ENCODE measurements at regions not wholly inside any gene's neighbourhood (a gene's known extent, or its start where the extent isn't known, plus 50 kb on each side); places are given as distances from the start of the nearest gene placed in this dataset.
"Not testable (repeated sequence)": the region's sequence is repeated elsewhere in the genome, so short reads cannot be mapped to it uniquely, and the experiment has no call there.

DNA sequence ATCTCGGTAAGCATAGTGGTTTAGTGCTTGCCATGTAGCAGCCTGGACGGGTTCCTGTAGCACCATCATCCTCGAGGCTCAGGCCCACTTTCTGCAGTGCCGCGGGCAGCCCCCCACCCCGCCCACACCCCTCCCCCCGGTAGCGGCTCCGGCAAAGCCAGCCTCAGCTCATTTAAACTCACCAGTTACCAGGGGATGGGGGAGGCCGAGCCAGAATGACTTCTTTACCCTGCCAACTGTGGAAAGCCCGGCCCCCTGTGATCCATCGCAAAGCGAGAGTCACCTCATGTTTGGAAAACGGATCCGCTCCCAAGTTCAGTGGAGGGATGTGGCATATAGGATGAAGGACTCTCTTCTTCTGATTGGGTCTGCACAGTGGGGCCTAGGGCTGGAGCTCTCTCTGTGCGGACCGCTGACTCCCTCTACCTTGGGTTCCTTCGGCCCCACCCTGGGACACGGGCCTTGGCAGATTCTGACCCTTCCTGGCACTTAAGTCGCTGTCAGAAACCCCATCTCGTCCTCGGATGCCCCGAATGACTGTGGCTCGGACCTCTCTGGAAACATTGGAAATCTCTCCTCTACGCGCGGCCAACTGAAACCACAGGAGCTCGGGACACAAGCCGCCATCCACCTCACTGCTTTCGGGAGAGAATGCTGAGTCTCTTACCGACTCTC, 337.8 kb upstream of the DEFB115 start:
- DNase-seq (ENCODE audit: low spot score in 2 of 2) = no peak
- Histone ChIP-seq H3K4me3 (no peak overlapping the region), H3K9me3 (peaks cover 0 to 3% of the 10 kb centered on the region in 2 donors), H3K36me3 (no peaks in the 10 kb centered on the region), H3K27ac (no peak overlapping the region), H3K4me1 (no peaks in the 10 kb centered on the region), H3K27me3 (no peaks in the 10 kb centered on the region)
- no peak for TF ChIP-seq CTCF (IDR thresholded peaks at IDR 0.05)
- intact Hi-C loops (cut with DNase I) = no loop called here

DNA sequence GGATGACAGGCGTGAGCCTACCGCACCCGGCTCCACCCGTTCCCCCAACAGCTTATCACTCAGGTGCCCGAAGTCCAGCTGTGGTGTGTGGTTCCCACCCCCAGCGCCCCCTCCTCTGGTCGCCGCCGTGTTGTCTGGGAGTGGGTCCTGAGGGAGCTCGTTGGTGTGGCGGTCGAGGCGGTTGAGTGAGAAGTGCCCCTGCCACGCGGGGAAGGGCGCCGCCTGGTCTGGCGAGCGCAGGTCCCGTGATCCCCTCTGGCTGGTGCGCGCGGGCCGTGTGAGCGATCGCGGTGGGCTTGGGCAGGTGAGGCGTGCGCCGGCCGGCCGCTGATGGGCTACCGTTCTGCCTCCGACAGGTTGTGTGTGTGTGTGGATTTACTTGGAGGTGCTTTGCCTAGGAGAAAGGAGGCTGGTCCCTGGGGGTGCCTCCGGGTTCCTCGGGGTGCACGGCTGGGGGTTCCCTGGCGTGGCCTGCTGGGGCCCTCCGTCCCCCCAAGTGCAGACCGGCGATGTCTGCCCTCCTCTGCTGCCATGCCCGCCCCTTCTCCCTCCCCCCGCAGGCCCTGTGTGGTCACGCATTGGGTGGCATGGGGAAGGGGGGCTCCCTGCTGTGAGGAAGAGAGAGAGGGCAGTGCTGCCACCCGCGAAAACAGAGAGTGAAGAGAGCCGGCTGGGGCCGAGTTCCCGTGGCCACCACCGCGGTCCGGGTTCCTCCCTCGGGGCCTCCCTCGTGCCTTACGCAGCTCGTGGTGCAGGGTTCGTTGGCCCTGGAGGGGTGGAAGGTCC, 336.0 kb upstream of the DEFB115 start:
- no peak for DNase-seq (ENCODE audit: low spot score in 2 of 2)
- Histone ChIP-seq H3K36me3 (no peaks in the 10 kb centered on the region), H3K4me3 (no peak overlapping the region), H3K4me1 (no peaks in the 10 kb centered on the region), H3K9me3 (peaks cover 6 to 11% of the 10 kb centered on the region in 2 donors), H3K27me3 (no peaks in the 10 kb centered on the region), H3K27ac (no peak overlapping the region)
- intact Hi-C loops (cut with DNase I) = no loop called here
- TF ChIP-seq CTCF (IDR thresholded peaks at IDR 0.05) = no peak

DNA sequence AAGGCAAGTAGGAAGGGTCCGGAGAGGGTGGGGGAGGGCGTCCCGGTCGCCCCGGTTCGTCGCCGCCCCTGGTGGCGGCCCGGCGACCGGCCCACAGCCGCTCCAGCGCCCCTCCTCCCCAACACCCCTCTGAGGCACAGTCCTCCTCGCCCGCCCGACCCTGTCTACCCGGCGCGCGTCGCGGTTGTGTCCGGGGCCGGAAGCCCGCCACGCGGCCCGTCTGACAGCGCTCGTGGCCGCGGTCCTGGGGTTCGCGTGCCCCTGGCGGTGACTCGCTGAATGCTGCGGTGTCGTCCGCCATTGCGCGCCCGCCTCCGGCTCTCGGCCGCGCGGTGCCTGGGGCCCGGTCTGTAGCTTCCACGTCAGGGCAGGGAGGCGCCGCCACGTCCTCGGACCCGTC, 335.3 kb upstream of the DEFB115 start:
- no peaks in the 10 kb centered on the region for H3K4me1 ChIP-seq

DNA sequence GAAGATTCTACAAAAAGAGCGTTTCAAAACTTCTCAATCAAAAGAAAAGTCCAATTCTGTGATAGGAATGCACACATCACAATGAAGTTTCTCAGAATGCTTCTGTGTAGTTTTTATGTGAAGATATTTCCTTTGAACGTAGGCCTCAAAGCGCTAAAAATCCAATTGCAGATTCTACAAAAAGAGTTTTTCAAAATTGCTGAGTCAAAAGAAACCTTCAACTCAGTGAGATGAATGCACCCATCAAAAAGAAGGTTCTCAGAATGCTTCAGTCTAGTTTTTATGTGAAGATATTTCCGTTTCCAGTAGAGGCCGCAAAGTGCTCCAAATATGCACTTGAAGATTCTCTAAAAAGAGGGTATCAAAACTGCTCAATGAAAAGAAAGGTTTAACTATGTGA, 319.7 kb upstream of the DEFB115 start:
- intact Hi-C loops (cut with DNase I) = no loop called here
- Histone ChIP-seq H3K27ac (no peak overlapping the region), H3K4me3 (no peak overlapping the region), H3K27me3 (no peaks in the 10 kb centered on the region), H3K9me3 (peaks cover under 1 to 3% of the 10 kb centered on the region in 2 donors), H3K4me1 (no peaks in the 10 kb centered on the region), H3K36me3 (no peaks in the 10 kb centered on the region)
- DNase-seq (ENCODE audit: low spot score in 2 of 2) = no peak
- TF ChIP-seq CTCF (IDR thresholded peaks at IDR 0.05) = no peak

More for the DNA sequence above, 335.3 kb upstream of the DEFB115 start:
- no peaks in the 10 kb centered on the region for H3K27me3 ChIP-seq
- peaks cover 6 to 11% of the 10 kb centered on the region in 2 donors for H3K9me3 ChIP-seq
- DNase-seq (ENCODE audit: low spot score in 2 of 2) = no peak
- intact Hi-C loops (cut with DNase I) = no loop called here
- H3K36me3 ChIP-seq = no peaks in the 10 kb centered on the region
- no peak for TF ChIP-seq CTCF (IDR thresholded peaks at IDR 0.05)
- no peak overlapping the region for H3K27ac ChIP-seq
- no peak overlapping the region for H3K4me3 ChIP-seq

- H3K27ac ChIP-seq = no peak overlapping the region
- no peaks in the 10 kb centered on the region for H3K27me3 ChIP-seq
- DNase-seq (ENCODE audit: low spot score in 2 of 2) = no peak
- H3K9me3 ChIP-seq = no peaks in the 10 kb centered on the region
- no peaks in the 10 kb centered on the region for H3K4me1 ChIP-seq
- intact Hi-C loops (cut with DNase I) = no loop called here
- TF ChIP-seq CTCF (IDR thresholded peaks at IDR 0.05) = no peak
- H3K4me3 ChIP-seq = no peak overlapping the region
- H3K36me3 ChIP-seq = no peaks in the 10 kb centered on the region
These were observed 307.7 kb upstream of the DEFB115 start for GRCh38 chr20:30949761-30950160.

DNA sequence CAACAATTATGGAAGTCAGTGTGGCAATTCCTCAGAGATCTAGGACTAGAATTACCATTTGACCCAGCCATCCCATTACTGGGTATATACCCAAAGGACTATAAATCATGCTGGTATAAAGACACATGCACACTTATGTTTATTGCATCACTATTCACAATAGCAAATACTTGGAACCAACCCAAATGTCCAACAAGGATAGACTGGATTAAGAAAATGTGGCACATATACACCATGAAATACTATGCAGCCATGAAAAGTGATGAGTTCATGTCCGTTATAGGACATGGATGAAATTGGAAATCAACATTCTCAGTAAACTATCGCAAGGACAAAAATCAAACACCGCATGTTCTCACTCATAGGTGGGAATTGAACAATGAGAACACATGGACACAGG, 306.4 kb upstream of the DEFB115 start:
- H3K9me3 ChIP-seq; H3K27ac ChIP-seq; DNase-seq (ENCODE audit: low spot score in 2 of 2); H3K4me3 ChIP-seq; H3K4me1 ChIP-seq; H3K36me3 ChIP-seq; intact Hi-C loops (cut with DNase I); H3K27me3 ChIP-seq: not testable (repeated sequence)

DNA sequence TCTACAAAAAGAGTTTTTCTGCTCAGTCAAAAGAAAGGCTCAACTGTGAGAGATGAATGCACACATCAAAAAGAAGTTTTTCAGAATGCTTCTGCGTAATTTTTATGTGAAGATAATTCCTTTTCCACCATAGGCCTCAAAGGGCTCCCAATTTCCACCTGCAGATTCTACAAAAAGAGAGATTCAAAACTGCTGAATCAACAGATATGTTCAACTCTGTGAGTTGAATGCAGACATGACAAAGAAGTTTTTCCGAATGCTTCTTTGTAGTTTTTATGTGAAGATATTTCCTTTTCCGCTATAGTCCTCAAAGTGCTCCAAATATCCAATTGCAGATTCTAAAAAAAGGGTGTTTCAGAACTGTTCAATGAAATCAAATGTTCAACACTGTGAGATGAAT, 300.8 kb upstream of the DEFB115 start:
- H3K9me3 ChIP-seq; H3K27ac ChIP-seq; intact Hi-C loops (cut with DNase I); H3K4me3 ChIP-seq; H3K36me3 ChIP-seq; H3K4me1 ChIP-seq; DNase-seq (ENCODE audit: low spot score in 2 of 2); H3K27me3 ChIP-seq: not testable (repeated sequence)

DNA sequence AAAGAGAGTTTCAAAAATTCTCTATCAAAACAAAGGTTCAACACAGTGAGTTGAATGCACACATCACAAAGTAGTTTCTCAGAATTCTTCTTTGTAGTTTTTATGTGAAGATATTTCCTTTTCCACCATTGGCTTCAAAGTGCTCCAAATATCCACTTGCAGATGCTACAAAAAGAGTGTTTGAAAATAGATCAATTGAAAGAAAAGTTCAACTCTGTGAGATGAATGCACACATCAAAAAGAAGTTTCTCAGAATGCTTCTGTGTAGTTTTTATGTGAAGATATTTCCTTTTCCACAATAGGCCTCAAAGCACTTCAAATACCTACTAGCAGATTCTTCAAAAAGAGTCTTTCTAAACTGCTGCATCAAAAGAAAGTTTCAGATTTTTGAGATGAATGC, 298.3 kb upstream of the DEFB115 start:
- intact Hi-C loops (cut with DNase I); H3K27ac ChIP-seq; DNase-seq (ENCODE audit: low spot score in 2 of 2); H3K9me3 ChIP-seq; H3K4me3 ChIP-seq; H3K36me3 ChIP-seq; H3K27me3 ChIP-seq; H3K4me1 ChIP-seq: not testable (repeated sequence)
